H1 (cell line): ENCODE measurements at regions not wholly inside any gene's neighbourhood (a gene's known extent, or its start where the extent isn't known, plus 50 kb on each side); places are given as distances from the start of the nearest gene placed in this dataset.

Experiments
- CTCF ChIA-PET: fragments of 300-600 bp; sonication (Branson Sonifier 250); formaldehyde crosslinking; loops from one replicate; lab custom pipeline; 2021; ENCODE audit not compliant: partially characterized antibody; lab: Charles Lee
- POLR2A ChIA-PET: fragments of 300-600 bp; sonication (Branson Sonifier 250); formaldehyde crosslinking; loops from one replicate; lab custom pipeline; 2021; ENCODE audit warnings: inconsistent platforms; ENCODE audit not compliant: partially characterized antibody; lab: Charles Lee
- DNase-seq, 2 experiments: peaks; one replicate each; pipeline versions ENCODE4 v3.0.0 to v3.0.0-alpha.2; 2010 to 2022; ENCODE audit warnings: low spot score in 2 of 2, low read depth in 1 of 2, mixed read lengths in 1 of 2
- FAIRE-seq: peaks from 2 replicates; lab custom pipeline; 2011; peaks lifted over from hg19 to GRCh38; lab: Jason Lieb, UNC
- H2AFZ ChIP-seq: 2 replicates; pipeline ENCODE4 v1.8.1; 2012; ENCODE audit warnings: low read length, inconsistent platforms
- H2AK5ac ChIP-seq: 2 replicates; pipeline ENCODE4 v1.6.1; 2013; ENCODE audit warnings: low read depth, low read length
- H2BK120ac ChIP-seq: replicated peaks from 2 replicates; pipeline ENCODE3; 2013; ENCODE audit warnings: low read depth, low read length, inconsistent platforms
- H2BK12ac ChIP-seq: 2 replicates; pipeline ENCODE4 v1.6.1; 2013; ENCODE audit warnings: low read depth, low read length
- H2BK15ac ChIP-seq: 2 replicates; pipeline ENCODE4 v1.6.1; 2013; ENCODE audit warnings: low read length
- H2BK20ac ChIP-seq: 2 replicates; pipeline ENCODE4 v1.6.1; 2013; ENCODE audit warnings: low read length
- H2BK5ac ChIP-seq: 2 replicates; pipeline ENCODE4 v1.6.1; 2013; ENCODE audit warnings: low read depth, low read length
- H3K14ac ChIP-seq: 2 replicates; pipeline ENCODE4 v1.6.1; 2013; ENCODE audit warnings: inconsistent platforms; ENCODE audit not compliant: insufficient read length
- H3K18ac ChIP-seq: 2 replicates; pipeline ENCODE4 v1.6.1; 2013; ENCODE audit warnings: low read length; ENCODE audit errors: extremely low read depth
- H3K23ac ChIP-seq: 2 replicates; pipeline ENCODE4 v1.6.1; 2013; ENCODE audit warnings: inconsistent platforms; ENCODE audit not compliant: insufficient read length
- H3K23me2 ChIP-seq: 2 replicates; pipeline ENCODE4 v1.6.1; 2013; ENCODE audit warnings: low read depth, low read length
- H3K27ac ChIP-seq: 2 replicates; pipeline ENCODE4 v1.6.1; 2011; ENCODE audit warnings: low read depth, low read length, inconsistent platforms
- H3K27me3 ChIP-seq, 4 experiments: replicated peaks in 1 of 4; 1 replicate in 1 of 4; 2 replicates in 3 of 4; pipeline versions ENCODE4 v1.6.1 to v1.8.1; 2011 to 2013; ENCODE audit warnings: low read length in 3 of 4, mild to moderate bottlenecking in 3 of 4, inconsistent platforms in 2 of 4, mixed read lengths in 2 of 4, moderate library complexity in 1 of 4; ENCODE audit not compliant: control insufficient read depth in 3 of 4, insufficient read depth in 3 of 4; ENCODE audit errors: extremely low read depth in 1 of 4
- H3K36me3 ChIP-seq, 4 experiments: 2 replicates each; pipeline versions ENCODE4 v1.6.1 to v1.8.1; 2011 to 2013; ENCODE audit warnings: mild to moderate bottlenecking in 4 of 4, low read length in 3 of 4, moderate library complexity in 2 of 4, control low read depth in 1 of 4, inconsistent platforms in 1 of 4; ENCODE audit not compliant: insufficient read depth in 4 of 4, control insufficient read depth in 2 of 4
- H3K4ac ChIP-seq: replicated peaks from 2 replicates; pipeline ENCODE3; 2013; ENCODE audit warnings: low read length, low read depth, mixed read lengths, inconsistent platforms; ENCODE audit not compliant: insufficient read length
- H3K4me1 ChIP-seq, 4 experiments: replicated peaks in 1 of 4; 1 replicate in 1 of 4; 2 replicates in 3 of 4; pipeline versions ENCODE4 v1.6.1 to v1.8.1; 2011 to 2013; ENCODE audit warnings: low read length in 3 of 4, inconsistent platforms in 2 of 4, mixed read lengths in 1 of 4; ENCODE audit not compliant: insufficient read depth in 4 of 4, control insufficient read depth in 3 of 4
- H3K4me2 ChIP-seq, 2 experiments: 2 replicates each; pipeline versions ENCODE4 v1.6.1 to v1.8.1; 2011 to 2013; ENCODE audit warnings: low read depth in 2 of 2, low read length in 2 of 2, control low read depth in 1 of 2, inconsistent platforms in 1 of 2, mild to moderate bottlenecking in 1 of 2; ENCODE audit not compliant: insufficient read depth in 1 of 2
- H3K4me3 ChIP-seq, 4 experiments: fragments of 200-600, 300-600 bp in 1 of 4; sonication (generic), shearing (Covaris generic), sonication (Bioruptor Twin) in 1 of 4; 2 replicates each; pipeline versions ENCODE4 v1.5.1 to v1.8.1; 2011 to 2016; ENCODE audit warnings: low read length in 4 of 4, low read depth in 3 of 4, control low read depth in 2 of 4, inconsistent platforms in 2 of 4, mild to moderate bottlenecking in 2 of 4, mixed read lengths in 1 of 4, moderate library complexity in 1 of 4; ENCODE audit not compliant: insufficient read depth in 2 of 4; ENCODE audit errors: extremely low read depth in 1 of 4
- H3K56ac ChIP-seq: replicated peaks from 2 replicates; pipeline ENCODE3; 2013; ENCODE audit warnings: low read depth, mild to moderate bottlenecking, mixed read lengths, low read length, inconsistent platforms; ENCODE audit not compliant: insufficient read length
- H3K79me1 ChIP-seq: 2 replicates; pipeline ENCODE4 v1.6.1; 2013; ENCODE audit warnings: low read depth, low read length, control low read depth
- H3K79me2 ChIP-seq, 2 experiments: 2 replicates each; pipeline versions ENCODE4 v1.6.1 to v1.8.1; 2012 to 2013; ENCODE audit warnings: low read length in 2 of 2, mild to moderate bottlenecking in 2 of 2, inconsistent platforms in 1 of 2; ENCODE audit not compliant: insufficient read depth in 2 of 2, control insufficient read depth in 1 of 2
- H3K9ac ChIP-seq, 4 experiments: replicated peaks in 1 of 4; 1 replicate in 1 of 4; 2 replicates in 3 of 4; pipeline versions ENCODE4 v1.6.1 to v1.8.1; 2011 to 2013; ENCODE audit warnings: low read depth in 3 of 4, low read length in 3 of 4, control low read depth in 2 of 4, mild to moderate bottlenecking in 2 of 4, moderate library complexity in 2 of 4, inconsistent platforms in 1 of 4; ENCODE audit errors: extremely low read depth in 1 of 4
- H3K9me3 ChIP-seq, 2 experiments: 2 replicates each; pipeline versions ENCODE4 v1.6.1 to v1.8.1; 2012 to 2013; ENCODE audit warnings: mild to moderate bottlenecking in 2 of 2, moderate library complexity in 2 of 2, control low read depth in 1 of 2, inconsistent platforms in 1 of 2, low read depth in 1 of 2, low read length in 1 of 2, mixed read lengths in 1 of 2; ENCODE audit not compliant: insufficient read depth in 2 of 2
- H4K20me1 ChIP-seq, 2 experiments: replicated peaks in 1 of 2; 2 replicates each; pipeline versions ENCODE3 to v1.8.1; 2011 to 2013; ENCODE audit warnings: inconsistent platforms in 2 of 2, low read length in 2 of 2, mild to moderate bottlenecking in 1 of 2; ENCODE audit not compliant: insufficient read depth in 2 of 2, control insufficient read depth in 1 of 2
- H4K5ac ChIP-seq: 2 replicates; pipeline ENCODE4 v1.6.1; 2013; ENCODE audit warnings: low read length, low read depth, mixed read lengths, inconsistent platforms; ENCODE audit not compliant: insufficient read length
- H4K8ac ChIP-seq: 2 replicates; pipeline ENCODE4 v1.8.0; 2013; ENCODE audit warnings: mild to moderate bottlenecking, moderate library complexity, low read length, inconsistent platforms; ENCODE audit not compliant: insufficient read depth; ENCODE audit errors: extremely low read depth
- H4K91ac ChIP-seq: replicated peaks from 2 replicates; pipeline ENCODE3; 2013; ENCODE audit warnings: low read length, mixed read lengths, inconsistent platforms; ENCODE audit not compliant: insufficient read length
- BCL11A ChIP-seq, 2 experiments: IDR thresholded peaks; one replicate each; pipeline ENCODE4 v1.6.1; 2011; ENCODE audit warnings: low read depth in 2 of 2, low read length in 2 of 2, mild to moderate bottlenecking in 2 of 2
- CREB1 ChIP-seq: IDR thresholded peaks from 2 replicates; pipeline ENCODE4 v1.6.1; 2012; ENCODE audit warnings: inconsistent platforms
- HDAC2 ChIP-seq, 2 experiments: fragments of 300-600 bp in 1 of 2; sonication (generic) in 1 of 2; IDR thresholded peaks; 2 replicates each; pipeline ENCODE4 v1.6.1; 2011 to 2012; ENCODE audit warnings: low read depth in 2 of 2, low read length in 2 of 2, mild to moderate bottlenecking in 2 of 2, moderate library complexity in 2 of 2, borderline replicate concordance in 1 of 2, inconsistent platforms in 1 of 2
- KDM4A ChIP-seq: IDR thresholded peaks from one replicate; pipeline ENCODE4 v1.7.1; 2012; ENCODE audit warnings: low read depth, mild to moderate bottlenecking, moderate library complexity, low read length, inconsistent platforms; ENCODE audit not compliant: severe bottlenecking
- SIX5 ChIP-seq: IDR thresholded peaks from 2 replicates; pipeline ENCODE4 v1.6.1; 2011; ENCODE audit warnings: mild to moderate bottlenecking, low read depth, low read length
- TEAD4 ChIP-seq: IDR thresholded peaks from 2 replicates; pipeline ENCODE4 v1.6.1; 2012; ENCODE audit warnings: low read depth, low read length, inconsistent platforms, mixed read lengths
- WGBS, 2 experiments: shearing (Covaris generic) in 1 of 2; methylation state at CpG; one replicate each; pipeline versions ENCODE4 v1.1.6 to v1.1.7; 2013 to 2015; ENCODE audit warnings: low lambda C conversion rate in 2 of 2, mixed read lengths in 2 of 2, inconsistent platforms in 1 of 2, low coverage in 1 of 2, missing lambda C conversion rate in 1 of 2; ENCODE audit not compliant: insufficient replicate concordance in 2 of 2, insufficient coverage in 1 of 2, insufficient read length in 1 of 2; ENCODE audit errors: extremely low coverage in 1 of 2, missing lambda C conversion rate in 1 of 2; 5-methylcytosine and 5-hydroxymethylcytosine counted together
- TF ChIP-seq, protein P1 (sequence below): IDR thresholded peaks from 2 replicates; pipeline ENCODE4 v1.6.1; 2011; ENCODE audit warnings: low read length, improper control_type of control experiment
- TF ChIP-seq, protein P2 (sequence below): IDR thresholded peaks from 2 replicates; pipeline ENCODE4 v1.6.1; 2011; ENCODE audit warnings: low read depth, mild to moderate bottlenecking, low read length; ENCODE audit not compliant: insufficient read depth

DNA sequence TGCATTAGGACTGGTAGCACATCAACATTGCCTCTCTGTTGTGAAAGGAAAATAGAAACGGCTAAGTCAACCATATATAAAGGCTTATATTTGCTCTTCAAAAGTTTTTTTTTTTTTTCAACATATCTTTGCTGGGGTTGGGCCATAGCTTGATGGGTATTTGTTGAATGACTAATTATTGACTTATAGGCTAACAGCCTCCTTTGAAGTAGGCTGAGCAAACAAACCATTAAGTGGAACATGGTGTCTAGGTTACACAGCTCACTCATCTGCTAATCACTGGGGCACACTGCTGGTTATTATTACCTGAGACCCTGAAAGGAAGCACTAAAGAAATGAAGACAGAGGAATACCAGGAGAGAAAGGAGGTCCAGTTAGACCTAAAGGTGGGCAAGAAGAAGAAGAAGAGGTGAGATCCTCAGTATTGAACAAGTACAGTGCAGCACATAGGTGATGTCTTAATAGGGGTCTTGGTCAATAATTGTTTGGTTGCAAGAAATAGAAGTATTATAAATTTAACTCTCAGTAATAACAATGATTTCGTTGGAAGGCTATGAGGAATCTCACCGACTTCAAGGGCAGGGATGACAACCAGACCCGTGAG is 139.4 kb downstream of the RPLP1 start:
- Histone ChIP-seq H3K9me3 (no peaks in the 10 kb centered on the region), H3K23ac (no peak overlapping the region), H2AK5ac (no peak overlapping the region), H4K8ac (no peak overlapping the region), H4K20me1 (no peaks in the 10 kb centered on the region), H3K56ac (no peak overlapping the region), H3K4ac (no peak overlapping the region), H3K23me2 (peaks cover 2% of the 10 kb centered on the region; the same call in 1 of the 2 replicates), H3K18ac (no peak overlapping the region), H3K27me3 (no peaks in the 10 kb centered on the region), H2BK20ac (no peak overlapping the region), H3K27ac (no peak overlapping the region), H3K4me1 (no peaks in the 10 kb centered on the region), H3K36me3 (no peaks in the 10 kb centered on the region), H3K9ac (no peak overlapping the region), H3K14ac (no peak overlapping the region), H3K4me3 (no peak overlapping the region), H4K91ac (no peak overlapping the region), H2AFZ (no peak overlapping the region), H2BK15ac (no peak overlapping the region), H3K4me2 (no peak overlapping the region), H4K5ac (no peak overlapping the region), H3K79me2 (no peaks in the 10 kb centered on the region), H2BK12ac (no peak overlapping the region), H3K79me1 (no peaks in the 10 kb centered on the region), H2BK5ac (no peak overlapping the region), H2BK120ac (no peak overlapping the region)
- WGBS, 2 experiments = 82% methylated on average over 4 of the region's 4 CpGs; no CpG with 5 or more reads in 1 of the 2 experiments
- no peak for DNase-seq
- ChIA-PET POLR2A (no interaction called here), CTCF (interaction anchor here (0.6 to 1.8 kb wide), 5 partner anchors 16 to 271 kb away, joined by 3 to 5 read pairs (median 3); no protein-coding TSS in a partner anchor)
- TF ChIP-seq BCL11A (IDR thresholded peaks at IDR 0.05; ENCODE audit: low read depth in 2 of 2, low read length in 2 of 2) (no peak), CREB1 (no peak), KDM4A (no peak), HDAC2 (IDR thresholded peaks at IDR 0.05; ENCODE audit: borderline replicate concordance in 1 of 2, low read depth in 2 of 2, low read length in 2 of 2) (no peak), TEAD4 (no peak), SIX5 (no peak)
- TF ChIP-seq, protein P1, sequence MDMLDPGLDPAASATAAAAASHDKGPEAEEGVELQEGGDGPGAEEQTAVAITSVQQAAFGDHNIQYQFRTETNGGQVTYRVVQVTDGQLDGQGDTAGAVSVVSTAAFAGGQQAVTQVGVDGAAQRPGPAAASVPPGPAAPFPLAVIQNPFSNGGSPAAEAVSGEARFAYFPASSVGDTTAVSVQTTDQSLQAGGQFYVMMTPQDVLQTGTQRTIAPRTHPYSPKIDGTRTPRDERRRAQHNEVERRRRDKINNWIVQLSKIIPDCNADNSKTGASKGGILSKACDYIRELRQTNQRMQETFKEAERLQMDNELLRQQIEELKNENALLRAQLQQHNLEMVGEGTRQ = no peak
- TF ChIP-seq, protein P2, sequence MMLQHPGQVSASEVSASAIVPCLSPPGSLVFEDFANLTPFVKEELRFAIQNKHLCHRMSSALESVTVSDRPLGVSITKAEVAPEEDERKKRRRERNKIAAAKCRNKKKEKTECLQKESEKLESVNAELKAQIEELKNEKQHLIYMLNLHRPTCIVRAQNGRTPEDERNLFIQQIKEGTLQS = no peak
- FAIRE-seq = no peak
